DMS53 treated with DMSO at 0.1 percent for 48 hours (cell line): ENCODE measurements at regions not wholly inside any gene's neighbourhood (a gene's known extent, or its start where the extent isn't known, plus 50 kb on each side); places are given as distances from the start of the nearest gene placed in this dataset.

Experiments
- DNase-seq: peaks from one replicate; lab custom pipeline; 2025; ENCODE audit not compliant: unreplicated experiment; lab: John Stamatoyannopoulos, UW

GRCh38 chr16:8519179-8519578 is 71.1 kb downstream of the TMEM114 start:
- peak; percentile 12 for DNase-seq

GRCh38 chr16:8517280-8517679 is 73.0 kb downstream of the TMEM114 start:
- no peak for DNase-seq

GRCh38 chr16:8516471-8516870 is 73.8 kb downstream of the TMEM114 start:
- no peak for DNase-seq

GRCh38 chr16:8512941-8513624 is 77.2 kb downstream of the TMEM114 start:
- no peak for DNase-seq

- no peak for DNase-seq
These were observed 78.8 kb downstream of the TMEM114 start for GRCh38 chr16:8511464-8511863.

GRCh38 chr16:8510160-8510559 is 80.2 kb downstream of the TMEM114 start:
- DNase-seq = no peak

GRCh38 chr16:8505327-8505991 is 84.9 kb downstream of the TMEM114 start:
- DNase-seq = peak; percentile 6

- DNase-seq = no peak
These were observed 87.9 kb downstream of the TMEM114 start for GRCh38 chr16:8502446-8502845.

- DNase-seq = no peak
These were observed 90.0 kb downstream of the TMEM114 start for GRCh38 chr16:8500351-8500750.

- no peak for DNase-seq
These were observed 93.9 kb downstream of the TMEM114 start for GRCh38 chr16:8496364-8496763.

- DNase-seq = no peak
These were observed 96.3 kb downstream of the TMEM114 start for GRCh38 chr16:8493972-8494371.

- no peak for DNase-seq
These were observed 97.6 kb downstream of the TMEM114 start for GRCh38 chr16:8492690-8493089.

GRCh38 chr16:8489580-8489979 is 100.7 kb downstream of the TMEM114 start:
- no peak for DNase-seq

- DNase-seq = no peak
These were observed 103.3 kb downstream of the TMEM114 start for GRCh38 chr16:8486985-8487384.

GRCh38 chr16:8483396-8483795 is 106.9 kb downstream of the TMEM114 start:
- DNase-seq = no peak

- DNase-seq = no peak
These were observed 108.5 kb downstream of the TMEM114 start for GRCh38 chr16:8481810-8482209.

GRCh38 chr16:8476824-8477223 is 113.5 kb downstream of the TMEM114 start:
- DNase-seq = no peak

- DNase-seq = no peak
These were observed 115.7 kb downstream of the TMEM114 start for GRCh38 chr16:8474587-8474986.

GRCh38 chr16:8469102-8469778 is 121.1 kb downstream of the TMEM114 start:
- no peak for DNase-seq

GRCh38 chr16:8464979-8465378 is 125.3 kb downstream of the TMEM114 start:
- no peak for DNase-seq

- DNase-seq = no peak
These were observed 131.1 kb downstream of the TMEM114 start for GRCh38 chr16:8459085-8459733.
